OCI-LY1 (cell line): ENCODE measurements at regions not wholly inside any gene's neighbourhood (a gene's known extent, or its start where the extent isn't known, plus 50 kb on each side); places are given as distances from the start of the nearest gene placed in this dataset.

Source experiments
- H2AFZ ChIP-seq: fragments of 200-600 bp; sonication (generic), shearing (Covaris generic); 2 replicates; pipeline ENCODE4 v1.6.0; 2014; ENCODE audit warnings: antibody characterized with exemption, mild to moderate bottlenecking, low read length
- H3F3A ChIP-seq: fragments of 200-600 bp; sonication (generic), shearing (Covaris generic); 2 replicates; pipeline ENCODE4 v1.6.0; 2014; ENCODE audit warnings: mild to moderate bottlenecking, antibody characterized with exemption, low read length, moderate library complexity; ENCODE audit not compliant: insufficient read depth
- H3K27ac ChIP-seq: fragments of 200-600 bp; sonication (generic); 2 replicates; pipeline ENCODE4 v1.5.1; 2014; ENCODE audit warnings: low read length, mixed run types, mild to moderate bottlenecking, low read depth; ENCODE audit not compliant: poor library complexity, severe bottlenecking
- H3K27me3 ChIP-seq: fragments of 200-600 bp; sonication (generic); 2 replicates; pipeline ENCODE4 v1.6.0; 2014; ENCODE audit warnings: antibody characterized with exemption, mild to moderate bottlenecking, low read length, moderate library complexity; ENCODE audit not compliant: insufficient read depth
- H3K36me3 ChIP-seq: fragments of 200-600 bp; sonication (generic); 2 replicates; pipeline ENCODE4 v1.6.1; 2014; ENCODE audit warnings: mild to moderate bottlenecking, antibody characterized with exemption, low read length, moderate library complexity, mixed read lengths; ENCODE audit not compliant: insufficient read depth
- H3K4me1 ChIP-seq: fragments of 200-600 bp; sonication (generic); 2 replicates; pipeline ENCODE4 v1.5.1; 2014; ENCODE audit warnings: mild to moderate bottlenecking, low read length, moderate library complexity; ENCODE audit not compliant: insufficient read depth, severe bottlenecking
- H3K4me2 ChIP-seq: fragments of 200-600 bp; sonication (generic), shearing (Covaris generic); 2 replicates; pipeline ENCODE4 v1.6.1; 2014; ENCODE audit warnings: low read length
- H3K4me3 ChIP-seq: fragments of 200-600 bp; sonication (generic); 2 replicates; pipeline ENCODE4 v1.5.1; 2014; ENCODE audit warnings: low read length, low read depth, mild to moderate bottlenecking, mixed read lengths; ENCODE audit not compliant: poor library complexity, severe bottlenecking
- H3K79me2 ChIP-seq: fragments of 200-600 bp; shearing (Covaris generic); 2 replicates; pipeline ENCODE4 v1.6.1; 2016; ENCODE audit warnings: mixed run types, low read length, mixed read lengths; ENCODE audit not compliant: insufficient read depth
- H3K9ac ChIP-seq: fragments of 200-600 bp; sonication (generic), shearing (Covaris generic); 2 replicates; pipeline ENCODE4 v1.6.1; 2014; ENCODE audit warnings: mild to moderate bottlenecking, low read length, mixed read lengths
- H3K9me2 ChIP-seq: fragments of 200-600 bp; sonication (generic), shearing (Covaris generic); 2 replicates; pipeline ENCODE4 v1.6.1; 2014; ENCODE audit warnings: low read depth, mild to moderate bottlenecking, low read length, mixed read lengths
- H3K9me3 ChIP-seq: fragments of 200-600 bp; shearing (Covaris generic); 2 replicates; pipeline ENCODE4 v1.6.1; 2014; ENCODE audit warnings: low read length, mixed read lengths
- H4K20me1 ChIP-seq: fragments of 200-600 bp; sonication (generic), shearing (Covaris generic); 2 replicates; pipeline ENCODE4 v1.6.0; 2016; ENCODE audit warnings: mild to moderate bottlenecking, low read length; ENCODE audit not compliant: insufficient read depth
- CTCF ChIP-seq: fragments of 200-600 bp; sonication (generic), shearing (Covaris generic); IDR thresholded peaks from 2 replicates; pipeline ENCODE4 v1.5.1; 2017; ENCODE audit warnings: mild to moderate bottlenecking, antibody characterized with exemption, low read length, moderate library complexity, mixed read lengths
- EZH2 ChIP-seq: fragments of 200-600 bp; sonication (generic), shearing (Covaris generic); IDR thresholded peaks from 2 replicates; pipeline ENCODE4 v1.8.0; 2017; ENCODE audit warnings: borderline replicate concordance, mixed run types, mild to moderate bottlenecking, antibody characterized with exemption, low read length, moderate library complexity, mixed read lengths

GRCh38 chr4:19171832-19172231 is 1079.9 kb upstream of the SLIT2 start:
- Histone ChIP-seq H3K27ac (no peak overlapping the region), H3K4me2 (no peak overlapping the region), H4K20me1 (no peaks in the 10 kb centered on the region), H3K4me3 (no peak overlapping the region), H3F3A (no peaks in the 10 kb centered on the region), H3K4me1 (no peaks in the 10 kb centered on the region), H3K27me3 (no peaks in the 10 kb centered on the region), H3K9me3 (no peaks in the 10 kb centered on the region), H2AFZ (no peak overlapping the region), H3K9me2 (no peaks in the 10 kb centered on the region), H3K79me2 (no peaks in the 10 kb centered on the region), H3K36me3 (no peaks in the 10 kb centered on the region), H3K9ac (no peak overlapping the region)
- TF ChIP-seq EZH2 (no peak), CTCF (no peak)

DNA sequence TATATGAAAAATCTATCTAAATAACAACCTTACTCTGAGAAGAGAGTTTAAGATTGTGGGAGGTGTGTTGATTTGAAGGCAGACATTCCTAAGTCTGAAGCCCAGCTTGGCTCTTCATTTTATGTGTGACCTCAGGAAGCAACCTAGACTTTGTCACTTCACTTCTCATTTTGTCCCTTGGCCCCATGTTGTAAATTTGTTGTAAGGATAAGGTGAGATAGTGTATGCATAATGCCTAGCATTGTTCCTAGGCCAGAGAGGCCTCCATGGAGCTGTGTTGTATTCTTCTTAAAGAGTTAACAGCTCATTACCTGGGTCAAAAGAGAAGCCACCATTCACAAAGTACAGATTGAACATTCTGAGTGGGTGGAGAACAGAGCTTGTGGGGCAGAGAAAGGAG is 1084.4 kb upstream of the SLIT2 start:
- no peaks in the 10 kb centered on the region for H3K9me2 ChIP-seq
- H3K4me1 ChIP-seq = no peaks in the 10 kb centered on the region
- H2AFZ ChIP-seq = no peak overlapping the region
- no peaks in the 10 kb centered on the region for H4K20me1 ChIP-seq
- no peak overlapping the region for H3K27ac ChIP-seq
- H3K36me3 ChIP-seq = no peaks in the 10 kb centered on the region
- no peaks in the 10 kb centered on the region for H3K27me3 ChIP-seq
- H3K79me2 ChIP-seq = no peaks in the 10 kb centered on the region
- H3K4me3 ChIP-seq = no peak overlapping the region
- no peak for TF ChIP-seq CTCF
- no peak for TF ChIP-seq EZH2
- no peak overlapping the region for H3K9ac ChIP-seq
- H3K4me2 ChIP-seq = no peak overlapping the region
- H3K9me3 ChIP-seq = no peaks in the 10 kb centered on the region
- H3F3A ChIP-seq = no peaks in the 10 kb centered on the region

- H3K4me3 ChIP-seq = no peak overlapping the region
- no peak overlapping the region for H3K9ac ChIP-seq
- H4K20me1 ChIP-seq = no peaks in the 10 kb centered on the region
- no peaks in the 10 kb centered on the region for H3K9me3 ChIP-seq
- no peaks in the 10 kb centered on the region for H3K9me2 ChIP-seq
- no peaks in the 10 kb centered on the region for H3K36me3 ChIP-seq
- H3K27ac ChIP-seq = no peak overlapping the region
- H3K27me3 ChIP-seq = no peaks in the 10 kb centered on the region
- no peak for TF ChIP-seq EZH2
- TF ChIP-seq CTCF = no peak
- no peak overlapping the region for H2AFZ ChIP-seq
- H3K4me1 ChIP-seq = no peaks in the 10 kb centered on the region
- no peaks in the 10 kb centered on the region for H3K79me2 ChIP-seq
- H3F3A ChIP-seq = no peaks in the 10 kb centered on the region
- H3K4me2 ChIP-seq = no peak overlapping the region
Observed at GRCh38 chr4:19164334-19164733, 1087.4 kb upstream of the SLIT2 start.
